Astrocyte (in vitro differentiated cells and primary cell): ENCODE measurements at regions not wholly inside any gene's neighbourhood (a gene's known extent, or its start where the extent isn't known, plus 50 kb on each side); places are given as distances from the start of the nearest gene placed in this dataset.

Source experiments
- DNase-seq: peaks from one replicate; pipeline ENCODE4 v3.0.0-alpha.2; 2010; ENCODE audit warnings: low read depth
- FAIRE-seq: peaks from 2 replicates; lab custom pipeline; 2011; peaks lifted over from hg19 to GRCh38; lab: Jason Lieb, UNC
- H2AFZ ChIP-seq: 2 replicates; pipeline ENCODE4 v1.6.0; 2012; ENCODE audit warnings: low read depth, low read length, inconsistent platforms
- H3K27ac ChIP-seq: 2 replicates; pipeline ENCODE4 v1.5.1; 2011; ENCODE audit warnings: low read depth, low read length, inconsistent platforms
- H3K27me3 ChIP-seq: 2 replicates; pipeline ENCODE4 v1.6.0; 2011; ENCODE audit warnings: low read length, inconsistent platforms; ENCODE audit not compliant: insufficient read depth
- H3K36me3 ChIP-seq: 2 replicates; pipeline ENCODE4 v1.5.1; 2011; ENCODE audit warnings: low read length, inconsistent platforms; ENCODE audit not compliant: insufficient read depth
- H3K4me1 ChIP-seq: 2 replicates; pipeline ENCODE4 v1.5.1; 2011; ENCODE audit warnings: low read length, inconsistent platforms; ENCODE audit not compliant: insufficient read depth
- H3K4me2 ChIP-seq: 2 replicates; pipeline ENCODE4 v1.6.0; 2012; ENCODE audit warnings: low read length, inconsistent platforms
- H3K4me3 ChIP-seq: 2 replicates; pipeline ENCODE4 v1.5.1; 2011; ENCODE audit warnings: low read depth, mild to moderate bottlenecking, low read length, inconsistent platforms; ENCODE audit not compliant: insufficient read depth
- H3K79me2 ChIP-seq: 2 replicates; pipeline ENCODE4 v1.6.0; 2012; ENCODE audit warnings: mild to moderate bottlenecking, low read length, inconsistent platforms; ENCODE audit not compliant: insufficient read depth
- H3K9ac ChIP-seq: 2 replicates; pipeline ENCODE4 v1.6.0; 2012; ENCODE audit warnings: mild to moderate bottlenecking, low read length, inconsistent platforms
- H3K9me3 ChIP-seq: 2 replicates; pipeline ENCODE4 v1.5.1; 2012; ENCODE audit warnings: low read depth, mild to moderate bottlenecking, low read length, inconsistent platforms; ENCODE audit not compliant: insufficient read depth
- H4K20me1 ChIP-seq: 2 replicates; pipeline ENCODE4 v1.6.0; 2012; ENCODE audit warnings: low read length, inconsistent platforms; ENCODE audit not compliant: insufficient read depth
- H3K27ac Mint-ChIP-seq: one replicate; pipeline ENCODE4 v1.8.0; 2021; ENCODE audit warnings: mild to moderate bottlenecking, mixed read lengths; ENCODE audit not compliant: unreplicated experiment
- H3K27me3 Mint-ChIP-seq: one replicate; pipeline ENCODE4 v1.8.0; 2021; ENCODE audit warnings: low read depth, mixed read lengths; ENCODE audit not compliant: unreplicated experiment
- H3K36me3 Mint-ChIP-seq: one replicate; pipeline ENCODE4 v1.8.0; 2021; ENCODE audit warnings: low read depth, mixed read lengths; ENCODE audit not compliant: unreplicated experiment
- H3K4me1 Mint-ChIP-seq: one replicate; pipeline ENCODE4 v1.8.0; 2021; ENCODE audit warnings: low read depth, mixed read lengths; ENCODE audit not compliant: unreplicated experiment
- H3K4me3 Mint-ChIP-seq: one replicate; pipeline ENCODE4 v1.8.0; 2021; ENCODE audit warnings: mild to moderate bottlenecking, moderate library complexity, mixed read lengths; ENCODE audit not compliant: unreplicated experiment
- H3K9me3 Mint-ChIP-seq: one replicate; pipeline ENCODE4 v1.8.0; 2021; ENCODE audit warnings: mild to moderate bottlenecking, mixed read lengths; ENCODE audit not compliant: unreplicated experiment
- CTCF ChIP-seq: IDR thresholded peaks from 2 replicates; pipeline ENCODE4 v1.5.1; 2011; ENCODE audit warnings: low read depth, mild to moderate bottlenecking, inconsistent platforms, low read length, moderate library complexity; ENCODE audit not compliant: insufficient read depth
- EZH2 ChIP-seq: IDR thresholded peaks from 2 replicates; pipeline ENCODE4 v1.6.1; 2012; ENCODE audit warnings: mild to moderate bottlenecking, low read length, inconsistent platforms; ENCODE audit not compliant: insufficient read depth

- H3K9me3 ChIP-seq = no peaks in the 10 kb centered on the region
- FAIRE-seq (no peak), DNase-seq (no peak)
- H4K20me1 ChIP-seq = no peaks in the 10 kb centered on the region
- peaks cover 33% of the 10 kb centered on the region for H3K27me3 ChIP-seq
- Mint-ChIP-seq H3K4me3 (peak overlapping the region; percentile 89), H3K27me3 (peaks cover 18% of the 10 kb centered on the region), H3K27ac (no peak overlapping the region), H3K9me3 (no peaks in the 10 kb centered on the region), H3K36me3 (peaks cover 9% of the 10 kb centered on the region), H3K4me1 (peaks cover 5% of the 10 kb centered on the region)
- H3K4me3 ChIP-seq = no peak overlapping the region
- no peaks in the 10 kb centered on the region for H3K79me2 ChIP-seq
- H3K36me3 ChIP-seq = no peaks in the 10 kb centered on the region
- H2AFZ ChIP-seq = no peak overlapping the region
- no peak overlapping the region for H3K27ac ChIP-seq
- H3K4me1 ChIP-seq = peaks cover 2% of the 10 kb centered on the region
- TF ChIP-seq CTCF = no peak
- TF ChIP-seq EZH2 = no peak
- no peak overlapping the region for H3K4me2 ChIP-seq
- H3K9ac ChIP-seq = no peak overlapping the region
Observed at GRCh38 chr6:166861304-166861703, 95.0 kb downstream of the RNASET2 start.

- Histone ChIP-seq H3K9ac (no peak overlapping the region), H3K4me2 (no peak overlapping the region), H3K4me3 (no peak overlapping the region), H3K27me3 (peaks cover 33% of the 10 kb centered on the region), H3K36me3 (no peaks in the 10 kb centered on the region), H3K27ac (no peak overlapping the region), H4K20me1 (no peaks in the 10 kb centered on the region), H2AFZ (no peak overlapping the region), H3K9me3 (no peaks in the 10 kb centered on the region), H3K4me1 (peaks cover 2% of the 10 kb centered on the region), H3K79me2 (no peaks in the 10 kb centered on the region)
- no peak for DNase-seq
- no peak overlapping the region for H3K27ac Mint-ChIP-seq
- H3K27me3 Mint-ChIP-seq = peaks cover 14% of the 10 kb centered on the region
- H3K4me3 Mint-ChIP-seq = no peak overlapping the region
- TF ChIP-seq EZH2 (no peak), CTCF (no peak)
- H3K36me3 Mint-ChIP-seq = peaks cover 9% of the 10 kb centered on the region
- no peak for FAIRE-seq
- no peaks in the 10 kb centered on the region for H3K9me3 Mint-ChIP-seq
- H3K4me1 Mint-ChIP-seq = peaks cover 5% of the 10 kb centered on the region
Observed at GRCh38 chr6:166860392-166860791, 96.0 kb downstream of the RNASET2 start.

DNA sequence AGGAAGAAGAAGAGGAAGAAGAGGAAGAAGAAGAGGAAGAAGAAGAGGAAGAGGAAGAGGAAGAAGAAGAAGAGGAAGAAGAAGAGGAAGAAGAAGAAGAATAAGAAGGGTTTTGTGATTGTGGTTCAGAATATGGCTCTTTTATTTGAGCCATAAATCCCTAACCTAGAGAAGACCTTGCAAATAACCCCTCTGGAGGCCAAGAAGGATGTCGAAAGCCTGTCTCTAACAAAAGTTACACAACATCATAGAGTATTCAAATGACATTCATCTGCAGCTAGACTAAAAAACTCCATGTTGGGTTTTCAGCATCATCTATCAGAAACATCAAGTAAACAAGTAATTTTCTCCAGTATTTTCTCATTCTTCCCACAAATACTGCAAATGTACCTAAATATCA, 100.9 kb downstream of the RNASET2 start:
- Histone ChIP-seq H3K27me3 (peaks cover 6% of the 10 kb centered on the region), H3K4me2 (no peak overlapping the region), H3K9me3 (no peaks in the 10 kb centered on the region), H3K79me2 (no peaks in the 10 kb centered on the region), H3K27ac (no peak overlapping the region), H2AFZ (no peak overlapping the region), H3K4me3 (no peak overlapping the region), H4K20me1 (no peaks in the 10 kb centered on the region), H3K36me3 (no peaks in the 10 kb centered on the region), H3K9ac (no peak overlapping the region), H3K4me1 (no peaks in the 10 kb centered on the region)
- no peak overlapping the region for H3K4me3 Mint-ChIP-seq
- no peak for TF ChIP-seq CTCF
- TF ChIP-seq EZH2 = no peak
- peaks cover 4% of the 10 kb centered on the region for H3K27me3 Mint-ChIP-seq
- H3K9me3 Mint-ChIP-seq = no peaks in the 10 kb centered on the region
- DNase-seq (no peak), FAIRE-seq (no peak)
- peaks cover under 1% of the 10 kb centered on the region for H3K4me1 Mint-ChIP-seq
- no peak overlapping the region for H3K27ac Mint-ChIP-seq
- peaks cover 11% of the 10 kb centered on the region for H3K36me3 Mint-ChIP-seq
